Stomach (tissue), 8 donors: ENCODE measurements at regions not wholly inside any gene's neighbourhood (a gene's known extent, or its start where the extent isn't known, plus 50 kb on each side); places are given as distances from the start of the nearest gene placed in this dataset.

Source experiments
- DNase-seq, 2 donors: peaks; one replicate each; pipeline versions ENCODE4 v3.0.0 to v3.0.0-alpha.2; 2013 to 2019
- H3K27ac ChIP-seq, 5 donors: fragments of 200-600 bp in 4 of 5; sonication (generic) in 4 of 5; one replicate each; pipeline ENCODE4 v1.5.1; 2013 to 2019; ENCODE audit warnings: mild to moderate bottlenecking in 1 of 5, moderate library complexity in 1 of 5
- H3K27me3 ChIP-seq, 3 donors: fragments of 200-600 bp; sonication (generic); one replicate each; pipeline ENCODE4 v1.5.1; 2017 to 2019; ENCODE audit warnings: mixed run types in 1 of 3
- H3K36me3 ChIP-seq, 4 donors: fragments of 200-600 bp; sonication (generic); 1 replicate in 3 of 4; 2 replicates in 1 of 4; pipeline ENCODE4 v1.5.1; 2016 to 2019
- H3K4me1 ChIP-seq, 4 donors: fragments of 200-600 bp; sonication (generic); one replicate each; pipeline ENCODE4 v1.5.1; 2016 to 2019
- H3K4me3 ChIP-seq, 4 donors: fragments of 200-600 bp; sonication (generic) in 3 of 4; one replicate each; pipeline ENCODE4 v1.5.1; 2016 to 2019; ENCODE audit warnings: mild to moderate bottlenecking in 1 of 4
- H3K9me3 ChIP-seq, 4 donors: fragments of 200-600 bp; sonication (generic); one replicate each; pipeline ENCODE4 v1.5.1; 2016 to 2019
- CTCF ChIP-seq, 7 experiments: fragments of 450-650 bp in 4 of 7; fragments of 200-600 bp in 3 of 7; sonication (generic) in 3 of 7; IDR thresholded peaks; one replicate each; pipeline ENCODE4 v1.5.1; 2016 to 2019; ENCODE audit warnings: antibody characterized with exemption in 7 of 7, control low read depth in 2 of 7, mild to moderate bottlenecking in 1 of 7
- EP300 ChIP-seq: sonication (generic); formaldehyde crosslinking; IDR thresholded peaks from one replicate; pipeline ENCODE4 v1.6.1; 2017; ENCODE audit warnings: antibody characterized with exemption
- POLR2A ChIP-seq, 4 donors: fragments of 450-650 bp; IDR thresholded peaks; one replicate each; pipeline ENCODE4 v1.6.1; 2016; ENCODE audit warnings: antibody characterized with exemption in 4 of 4, control low read depth in 2 of 4, mild to moderate bottlenecking in 1 of 4, moderate library complexity in 1 of 4
- POLR2AphosphoS5 ChIP-seq, 3 donors: sonication (generic); formaldehyde crosslinking; IDR thresholded peaks; one replicate each; pipeline ENCODE4 v1.6.1; 2016; ENCODE audit warnings: antibody characterized with exemption in 3 of 3
- WGBS, 5 donors: extraction: QIAGEN DNeasy Blood & Tissue Kit in 3 of 5; methylation state at CpG; one replicate each; pipeline versions ENCODE4 v1.1.5 to v1.1.7; 2013 to 2018; 5-methylcytosine and 5-hydroxymethylcytosine counted together
- intact Hi-C: fragments of 100-400 bp; cut with DNase I; formaldehyde crosslinking; loops from one replicate; pipeline ENCODE4 v1.15.1; 2023; ENCODE audit warnings: low total_unique reads
- donor health status: healthy with polysubstance abuse.
- donor health status: Bipolar disorder and iron deficiency.
- donor health status: healthy.

DNA sequence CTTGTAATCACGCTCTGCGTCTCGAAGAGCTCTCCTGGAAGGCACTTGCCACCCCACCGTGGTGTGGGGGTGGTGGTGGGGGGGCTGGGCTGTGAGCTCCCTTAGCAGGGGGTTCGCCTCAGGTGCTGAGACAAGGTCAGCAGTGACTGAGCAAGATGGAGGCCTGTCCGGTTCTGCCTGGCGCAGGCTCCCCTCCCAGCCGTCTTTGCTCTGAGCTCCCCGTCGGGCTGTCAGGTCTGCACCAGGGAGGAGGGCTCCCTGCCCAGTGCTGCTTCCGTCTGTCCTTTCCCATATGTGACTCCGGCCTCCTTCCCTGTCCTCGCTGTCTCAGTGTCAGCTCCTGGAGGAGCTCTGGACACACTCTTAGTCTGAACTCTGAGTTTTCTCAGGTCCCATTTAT is 80.0 kb downstream of the PLXNA1 start:
- whole genome bisulfite sequencing, 5 donors, result 71 to 81% (median 76%) methylated on average over 11 to 13 of the region's 13 CpGs
- Histone ChIP-seq H3K4me1 (no peaks in the 10 kb centered on the region), H3K9me3 (peaks cover 0 to 3% (median 3%) of the 10 kb centered on the region in 4 donors), H3K27me3 (peaks cover 0 to 31% (median 0%) of the 10 kb centered on the region in 3 donors), H3K27ac (no peak overlapping the region), H3K36me3 (no peaks in the 10 kb centered on the region), H3K4me3 (no peak overlapping the region)
- DNase-seq, result no peak
- intact Hi-C loops, result no loop called here
- TF ChIP-seq CTCF (IDR thresholded peaks at IDR 0.05), result no peak
- no peak for TF ChIP-seq POLR2AphosphoS5 (IDR thresholded peaks at IDR 0.05)
- no peak for TF ChIP-seq POLR2A (IDR thresholded peaks at IDR 0.05)
- TF ChIP-seq EP300, result no peak

DNA sequence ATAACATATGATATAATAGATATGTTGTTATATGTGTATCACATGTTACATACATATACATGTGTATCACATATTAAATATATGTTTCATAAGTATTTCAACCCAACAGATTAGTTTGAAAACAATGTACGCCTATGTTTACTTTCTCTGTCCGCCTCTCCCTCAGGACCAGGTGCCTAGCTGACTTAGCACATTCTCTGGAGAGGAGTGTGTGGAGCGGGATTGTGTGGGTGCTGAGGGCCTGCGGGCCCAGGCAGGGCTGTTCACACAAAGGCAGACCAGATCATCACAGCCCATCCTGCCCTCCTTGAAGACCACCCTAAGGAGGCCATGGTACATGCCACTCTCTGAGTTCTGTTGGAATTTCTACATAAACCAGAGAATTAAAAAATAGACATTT is 81.0 kb downstream of the PLXNA1 start:
- Histone ChIP-seq H3K4me3 (no peak overlapping the region), H3K9me3 (peaks cover 0 to 3% (median 0%) of the 10 kb centered on the region in 4 donors), H3K27ac (no peak overlapping the region), H3K27me3 (peaks cover 0 to 41% (median 0%) of the 10 kb centered on the region in 3 donors), H3K4me1 (no peaks in the 10 kb centered on the region), H3K36me3 (no peaks in the 10 kb centered on the region)
- no peak for TF ChIP-seq POLR2AphosphoS5 (IDR thresholded peaks at IDR 0.05)
- no peak for TF ChIP-seq EP300
- TF ChIP-seq POLR2A (IDR thresholded peaks at IDR 0.05), result no peak
- no peak for TF ChIP-seq CTCF (IDR thresholded peaks at IDR 0.05)
- intact Hi-C loops, result no loop called here
- DNase-seq, result no peak
- 80 to 88% (median 82%) methylated on average over 4 of the region's 4 CpGs for WGBS, 5 donors

DNA sequence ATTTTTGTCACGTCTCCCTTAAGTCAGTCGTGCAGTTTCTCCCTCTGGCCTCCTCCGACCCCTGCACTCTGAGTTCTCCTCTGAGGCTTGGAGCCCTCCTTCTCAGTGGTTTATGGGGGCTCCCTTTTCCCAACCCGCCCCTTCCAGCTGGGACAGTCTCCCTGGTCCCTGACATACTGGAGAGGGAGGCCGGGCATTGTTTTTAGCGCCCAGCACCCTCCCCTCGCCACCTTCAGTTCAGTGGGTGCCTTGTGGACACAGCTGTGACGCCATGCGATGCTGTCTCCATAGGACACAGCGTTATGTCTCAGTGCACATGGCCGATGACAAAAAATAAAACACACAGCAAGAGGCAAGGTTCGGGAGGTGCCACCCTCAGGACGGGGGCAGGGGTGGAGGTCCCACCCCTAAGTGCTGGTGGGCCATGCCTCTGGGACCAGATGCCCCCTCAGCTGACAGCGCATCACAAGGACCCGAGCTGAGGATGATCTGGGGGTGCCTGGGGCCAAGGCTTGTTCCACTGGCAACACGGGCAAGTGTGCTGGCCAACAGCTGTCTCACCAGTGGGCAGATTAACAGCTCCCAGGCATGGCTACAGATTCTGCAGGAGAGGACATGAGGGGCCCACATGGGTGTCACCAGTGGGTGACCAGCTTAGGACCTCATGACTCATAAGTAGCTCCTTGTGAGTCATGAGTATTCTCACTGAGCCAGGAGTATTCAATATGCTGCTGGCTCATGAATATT is 81.6 kb downstream of the PLXNA1 start:
- TF ChIP-seq POLR2AphosphoS5 (IDR thresholded peaks at IDR 0.05) (no peak), EP300 (no peak), CTCF (IDR thresholded peaks at IDR 0.05) (no peak), POLR2A (IDR thresholded peaks at IDR 0.05) (no peak)
- no peaks in the 10 kb centered on the region for H3K36me3 ChIP-seq
- H3K4me3 ChIP-seq, result no peak overlapping the region
- intact Hi-C loops, result no loop called here
- DNase-seq, result no peak
- peaks cover 0 to 44% (median 0%) of the 10 kb centered on the region in 3 donors for H3K27me3 ChIP-seq
- WGBS, 5 donors, result 69 to 89% (median 86%) methylated on average over 11 to 16 of the region's 16 CpGs
- H3K27ac ChIP-seq, result no peak overlapping the region
- H3K4me1 ChIP-seq, result no peaks in the 10 kb centered on the region
- peaks cover 0 to under 1% (median 0%) of the 10 kb centered on the region in 4 donors for H3K9me3 ChIP-seq

DNA sequence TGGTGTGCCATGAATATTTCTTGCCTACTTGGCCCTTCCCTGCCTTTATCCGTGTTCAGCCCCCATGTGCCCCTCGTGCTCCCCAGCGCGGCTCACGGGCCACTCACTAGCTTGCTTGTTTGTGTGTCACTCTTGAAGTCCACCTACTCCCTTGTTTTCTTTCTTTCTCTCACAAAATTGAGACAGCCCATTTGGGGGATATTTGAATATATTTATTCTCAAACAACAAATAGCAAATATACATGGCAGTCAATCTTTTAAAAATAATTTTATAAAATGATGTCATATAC is 82.2 kb downstream of the PLXNA1 start:
- no peak for DNase-seq
- H3K9me3 ChIP-seq, result no peaks in the 10 kb centered on the region
- WGBS, 5 donors, result 80 to 92% (median 84%) methylated on average over 5 of the region's 5 CpGs

More for the DNA sequence above, 82.2 kb downstream of the PLXNA1 start:
- no peak overlapping the region for H3K4me3 ChIP-seq
- TF ChIP-seq POLR2A (IDR thresholded peaks at IDR 0.05) (no peak), POLR2AphosphoS5 (IDR thresholded peaks at IDR 0.05) (no peak), CTCF (IDR thresholded peaks at IDR 0.05) (no peak), EP300 (no peak)
- H3K27me3 ChIP-seq, result peaks cover 0 to 44% (median 0%) of the 10 kb centered on the region in 3 donors
- intact Hi-C loops, result no loop called here
- H3K36me3 ChIP-seq, result no peaks in the 10 kb centered on the region
- H3K27ac ChIP-seq, result no peak overlapping the region
- no peaks in the 10 kb centered on the region for H3K4me1 ChIP-seq
